ENCODE measurements at regions not wholly inside any gene's neighbourhood (a gene's known extent, or its start where the extent isn't known, plus 50 kb on each side); places are given as distances from the start of the nearest gene placed in this dataset.
"Not testable (repeated sequence)": the region's sequence is repeated elsewhere in the genome, so short reads cannot be mapped to it uniquely, and the experiment has no call there.

DNA sequence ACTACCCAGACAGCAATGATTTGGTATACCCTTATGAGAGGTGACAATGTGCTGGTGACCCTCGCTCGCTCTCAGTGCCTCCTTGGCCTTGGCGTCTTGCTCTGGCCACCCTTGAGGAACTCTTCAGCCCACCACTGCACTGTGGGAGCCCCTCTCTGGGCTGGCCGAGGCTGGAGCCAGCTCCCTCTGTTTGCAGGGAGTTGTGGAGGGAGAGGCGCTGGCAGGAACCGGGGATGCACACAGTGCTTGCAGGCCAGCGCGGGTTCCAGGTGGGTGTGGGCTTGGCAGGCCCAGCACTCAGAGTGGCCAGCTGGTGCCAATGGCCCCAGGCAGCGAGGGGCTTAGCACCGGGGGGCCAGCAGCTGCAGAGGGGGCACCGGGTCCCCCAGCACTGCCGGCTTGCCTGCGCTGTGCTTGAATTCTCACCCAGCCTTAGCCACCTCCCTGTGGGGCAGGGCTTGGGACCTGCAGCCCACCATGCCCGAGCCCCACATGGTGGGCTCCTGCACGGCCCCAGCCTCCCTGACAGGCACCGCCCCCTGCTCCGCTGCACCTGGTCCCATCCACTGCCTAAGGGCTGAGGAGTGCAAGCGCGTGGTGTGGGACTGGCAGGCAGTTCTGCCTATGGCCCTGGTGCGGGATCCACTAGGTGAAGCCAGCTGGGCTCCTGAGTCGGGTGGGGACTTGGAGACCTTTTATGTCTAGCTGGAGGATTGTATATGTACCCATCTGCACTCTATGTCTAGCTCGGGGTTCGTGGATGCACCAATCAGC lies 857.0 kb upstream of the IGFBP7 start (continued):
- TF ChIP-seq, protein P1, sequence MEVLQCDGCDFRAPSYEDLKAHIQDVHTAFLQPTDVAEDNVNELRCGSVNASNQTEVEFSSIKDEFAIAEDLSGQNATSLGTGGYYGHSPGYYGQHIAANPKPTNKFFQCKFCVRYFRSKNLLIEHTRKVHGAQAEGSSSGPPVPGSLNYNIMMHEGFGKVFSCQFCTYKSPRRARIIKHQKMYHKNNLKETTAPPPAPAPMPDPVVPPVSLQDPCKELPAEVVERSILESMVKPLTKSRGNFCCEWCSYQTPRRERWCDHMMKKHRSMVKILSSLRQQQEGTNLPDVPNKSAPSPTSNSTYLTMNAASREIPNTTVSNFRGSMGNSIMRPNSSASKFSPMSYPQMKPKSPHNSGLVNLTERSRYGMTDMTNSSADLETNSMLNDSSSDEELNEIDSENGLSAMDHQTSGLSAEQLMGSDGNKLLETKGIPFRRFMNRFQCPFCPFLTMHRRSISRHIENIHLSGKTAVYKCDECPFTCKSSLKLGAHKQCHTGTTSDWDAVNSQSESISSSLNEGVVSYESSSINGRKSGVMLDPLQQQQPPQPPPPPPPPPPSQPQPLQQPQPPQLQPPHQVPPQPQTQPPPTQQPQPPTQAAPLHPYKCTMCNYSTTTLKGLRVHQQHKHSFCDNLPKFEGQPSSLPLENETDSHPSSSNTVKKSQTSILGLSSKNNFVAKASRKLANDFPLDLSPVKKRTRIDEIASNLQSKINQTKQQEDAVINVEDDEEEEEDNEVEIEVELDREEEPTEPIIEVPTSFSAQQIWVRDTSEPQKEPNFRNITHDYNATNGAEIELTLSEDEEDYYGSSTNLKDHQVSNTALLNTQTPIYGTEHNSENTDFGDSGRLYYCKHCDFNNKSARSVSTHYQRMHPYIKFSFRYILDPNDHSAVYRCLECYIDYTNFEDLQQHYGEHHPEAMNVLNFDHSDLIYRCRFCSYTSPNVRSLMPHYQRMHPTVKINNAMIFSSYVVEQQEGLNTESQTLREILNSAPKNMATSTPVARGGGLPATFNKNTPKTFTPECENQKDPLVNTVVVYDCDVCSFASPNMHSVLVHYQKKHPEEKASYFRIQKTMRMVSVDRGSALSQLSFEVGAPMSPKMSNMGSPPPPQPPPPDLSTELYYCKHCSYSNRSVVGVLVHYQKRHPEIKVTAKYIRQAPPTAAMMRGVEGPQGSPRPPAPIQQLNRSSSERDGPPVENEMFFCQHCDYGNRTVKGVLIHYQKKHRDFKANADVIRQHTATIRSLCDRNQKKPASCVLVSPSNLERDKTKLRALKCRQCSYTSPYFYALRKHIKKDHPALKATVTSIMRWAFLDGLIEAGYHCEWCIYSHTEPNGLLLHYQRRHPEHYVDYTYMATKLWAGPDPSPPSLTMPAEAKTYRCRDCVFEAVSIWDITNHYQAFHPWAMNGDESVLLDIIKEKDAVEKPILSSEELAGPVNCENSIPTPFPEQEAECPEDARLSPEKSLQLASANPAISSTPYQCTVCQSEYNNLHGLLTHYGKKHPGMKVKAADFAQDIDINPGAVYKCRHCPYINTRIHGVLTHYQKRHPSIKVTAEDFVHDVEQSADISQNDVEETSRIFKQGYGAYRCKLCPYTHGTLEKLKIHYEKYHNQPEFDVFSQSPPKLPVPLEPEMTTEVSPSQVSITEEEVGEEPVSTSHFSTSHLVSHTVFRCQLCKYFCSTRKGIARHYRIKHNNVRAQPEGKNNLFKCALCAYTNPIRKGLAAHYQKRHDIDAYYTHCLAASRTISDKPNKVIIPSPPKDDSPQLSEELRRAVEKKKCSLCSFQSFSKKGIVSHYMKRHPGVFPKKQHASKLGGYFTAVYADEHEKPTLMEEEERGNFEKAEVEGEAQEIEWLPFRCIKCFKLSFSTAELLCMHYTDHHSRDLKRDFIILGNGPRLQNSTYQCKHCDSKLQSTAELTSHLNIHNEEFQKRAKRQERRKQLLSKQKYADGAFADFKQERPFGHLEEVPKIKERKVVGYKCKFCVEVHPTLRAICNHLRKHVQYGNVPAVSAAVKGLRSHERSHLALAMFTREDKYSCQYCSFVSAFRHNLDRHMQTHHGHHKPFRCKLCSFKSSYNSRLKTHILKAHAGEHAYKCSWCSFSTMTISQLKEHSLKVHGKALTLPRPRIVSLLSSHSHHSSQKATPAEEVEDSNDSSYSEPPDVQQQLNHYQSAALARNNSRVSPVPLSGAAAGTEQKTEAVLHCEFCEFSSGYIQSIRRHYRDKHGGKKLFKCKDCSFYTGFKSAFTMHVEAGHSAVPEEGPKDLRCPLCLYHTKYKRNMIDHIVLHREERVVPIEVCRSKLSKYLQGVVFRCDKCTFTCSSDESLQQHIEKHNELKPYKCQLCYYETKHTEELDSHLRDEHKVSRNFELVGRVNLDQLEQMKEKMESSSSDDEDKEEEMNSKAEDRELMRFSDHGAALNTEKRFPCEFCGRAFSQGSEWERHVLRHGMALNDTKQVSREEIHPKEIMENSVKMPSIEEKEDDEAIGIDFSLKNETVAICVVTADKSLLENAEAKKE (CRISPR knock-in tag; IDR thresholded peaks at IDR 0.05): no peak
- TF ChIP-seq, protein P2, sequence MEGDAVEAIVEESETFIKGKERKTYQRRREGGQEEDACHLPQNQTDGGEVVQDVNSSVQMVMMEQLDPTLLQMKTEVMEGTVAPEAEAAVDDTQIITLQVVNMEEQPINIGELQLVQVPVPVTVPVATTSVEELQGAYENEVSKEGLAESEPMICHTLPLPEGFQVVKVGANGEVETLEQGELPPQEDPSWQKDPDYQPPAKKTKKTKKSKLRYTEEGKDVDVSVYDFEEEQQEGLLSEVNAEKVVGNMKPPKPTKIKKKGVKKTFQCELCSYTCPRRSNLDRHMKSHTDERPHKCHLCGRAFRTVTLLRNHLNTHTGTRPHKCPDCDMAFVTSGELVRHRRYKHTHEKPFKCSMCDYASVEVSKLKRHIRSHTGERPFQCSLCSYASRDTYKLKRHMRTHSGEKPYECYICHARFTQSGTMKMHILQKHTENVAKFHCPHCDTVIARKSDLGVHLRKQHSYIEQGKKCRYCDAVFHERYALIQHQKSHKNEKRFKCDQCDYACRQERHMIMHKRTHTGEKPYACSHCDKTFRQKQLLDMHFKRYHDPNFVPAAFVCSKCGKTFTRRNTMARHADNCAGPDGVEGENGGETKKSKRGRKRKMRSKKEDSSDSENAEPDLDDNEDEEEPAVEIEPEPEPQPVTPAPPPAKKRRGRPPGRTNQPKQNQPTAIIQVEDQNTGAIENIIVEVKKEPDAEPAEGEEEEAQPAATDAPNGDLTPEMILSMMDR (conservative IDR thresholded peaks at IDR 0.05; ENCODE audit: low read depth in 2 of 2): no peak

DNA sequence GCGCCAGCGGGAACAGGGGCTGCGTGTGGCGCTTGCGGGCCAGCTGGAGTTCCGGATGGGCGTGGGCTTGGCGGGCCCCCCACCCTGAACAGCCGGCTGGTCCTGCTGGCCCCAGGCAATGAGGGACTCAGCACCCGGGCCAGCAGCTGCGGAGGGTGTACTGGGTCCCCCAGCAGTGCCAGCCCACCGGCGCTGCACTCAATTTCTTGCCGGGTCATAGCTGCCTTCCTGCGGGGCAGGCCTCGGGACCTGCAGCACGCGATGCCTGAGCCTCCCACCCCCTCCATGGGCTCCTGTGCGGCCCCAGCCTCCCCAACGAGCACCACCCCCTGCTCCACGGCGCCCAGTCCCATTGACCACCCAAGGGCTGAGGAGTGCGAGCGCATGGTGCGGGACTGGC lies 855.2 kb upstream of the IGFBP7 start:
- not testable (repeated sequence) for H3F3A ChIP-seq (replicated peaks; ENCODE audit: low read depth); H3K9me2 ChIP-seq (ENCODE audit: insufficient read depth); H3K4me3 Mint-ChIP-seq; H2AFZ ChIP-seq; H3K36me3 ChIP-seq (ENCODE audit: insufficient read depth); H3K27me3 ChIP-seq (ENCODE audit: insufficient read depth); H3K79me2 ChIP-seq (replicated peaks; ENCODE audit: insufficient read depth); H3K4me2 ChIP-seq; H4K20me1 ChIP-seq (replicated peaks; ENCODE audit: insufficient read depth); H3K27ac ChIP-seq (ENCODE audit: low read depth); H3K4me1 Mint-ChIP-seq; H3K4me3 ChIP-seq; H3K4me1 ChIP-seq (ENCODE audit: insufficient read depth); ATAC-seq; H3K27me3 Mint-ChIP-seq (ENCODE audit: insufficient read depth, low read depth, poor library complexity); DNase-seq (ENCODE audit: low spot score); H3K27ac Mint-ChIP-seq
- Mint-ChIP-seq H3K36me3 (ENCODE audit: low read depth) (peaks cover 22% of the 10 kb centered on the region), H3K9me3 (peaks cover 33% of the 10 kb centered on the region)

All from GM23338 (cell line).